ENCODE measurements at regions not wholly inside any gene's neighbourhood (a gene's known extent, or its start where the extent isn't known, plus 50 kb on each side); places are given as distances from the start of the nearest gene placed in this dataset.

DNA sequence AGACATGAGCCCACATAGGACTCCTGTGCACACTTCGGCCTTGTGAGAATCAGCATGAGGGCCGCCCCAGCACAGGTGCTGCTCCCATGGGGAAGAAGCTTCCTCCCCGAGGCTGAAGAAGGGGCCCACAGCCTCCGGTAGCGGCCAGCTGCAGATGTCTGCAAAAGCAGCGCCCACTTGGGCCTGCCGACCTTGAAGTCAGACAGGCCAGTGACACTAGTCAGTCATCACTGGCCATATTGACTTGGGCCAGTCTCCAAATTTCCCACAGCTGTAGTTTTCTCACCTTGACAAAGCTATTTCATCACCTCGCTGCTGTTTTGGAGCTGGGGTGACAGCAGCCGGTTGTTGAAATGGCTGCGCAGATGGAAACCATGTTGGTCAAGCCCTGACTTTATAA, 83.0 kb downstream of the RIPK4 start:
- TF ChIP-seq POLR2AphosphoS5 (IDR thresholded peaks at IDR 0.05; ENCODE audit: low read depth) (no peak), GABPA (IDR thresholded peaks at IDR 0.05; ENCODE audit: low read depth) (no peak), SPI1 (IDR thresholded peaks at IDR 0.05; ENCODE audit: borderline replicate concordance, low read depth) (no peak)
- TF ChIP-seq, protein P1, sequence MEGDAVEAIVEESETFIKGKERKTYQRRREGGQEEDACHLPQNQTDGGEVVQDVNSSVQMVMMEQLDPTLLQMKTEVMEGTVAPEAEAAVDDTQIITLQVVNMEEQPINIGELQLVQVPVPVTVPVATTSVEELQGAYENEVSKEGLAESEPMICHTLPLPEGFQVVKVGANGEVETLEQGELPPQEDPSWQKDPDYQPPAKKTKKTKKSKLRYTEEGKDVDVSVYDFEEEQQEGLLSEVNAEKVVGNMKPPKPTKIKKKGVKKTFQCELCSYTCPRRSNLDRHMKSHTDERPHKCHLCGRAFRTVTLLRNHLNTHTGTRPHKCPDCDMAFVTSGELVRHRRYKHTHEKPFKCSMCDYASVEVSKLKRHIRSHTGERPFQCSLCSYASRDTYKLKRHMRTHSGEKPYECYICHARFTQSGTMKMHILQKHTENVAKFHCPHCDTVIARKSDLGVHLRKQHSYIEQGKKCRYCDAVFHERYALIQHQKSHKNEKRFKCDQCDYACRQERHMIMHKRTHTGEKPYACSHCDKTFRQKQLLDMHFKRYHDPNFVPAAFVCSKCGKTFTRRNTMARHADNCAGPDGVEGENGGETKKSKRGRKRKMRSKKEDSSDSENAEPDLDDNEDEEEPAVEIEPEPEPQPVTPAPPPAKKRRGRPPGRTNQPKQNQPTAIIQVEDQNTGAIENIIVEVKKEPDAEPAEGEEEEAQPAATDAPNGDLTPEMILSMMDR (IDR thresholded peaks at IDR 0.05; ENCODE audit: insufficient read depth, low read length): no peak
- TF ChIP-seq, protein P2, sequence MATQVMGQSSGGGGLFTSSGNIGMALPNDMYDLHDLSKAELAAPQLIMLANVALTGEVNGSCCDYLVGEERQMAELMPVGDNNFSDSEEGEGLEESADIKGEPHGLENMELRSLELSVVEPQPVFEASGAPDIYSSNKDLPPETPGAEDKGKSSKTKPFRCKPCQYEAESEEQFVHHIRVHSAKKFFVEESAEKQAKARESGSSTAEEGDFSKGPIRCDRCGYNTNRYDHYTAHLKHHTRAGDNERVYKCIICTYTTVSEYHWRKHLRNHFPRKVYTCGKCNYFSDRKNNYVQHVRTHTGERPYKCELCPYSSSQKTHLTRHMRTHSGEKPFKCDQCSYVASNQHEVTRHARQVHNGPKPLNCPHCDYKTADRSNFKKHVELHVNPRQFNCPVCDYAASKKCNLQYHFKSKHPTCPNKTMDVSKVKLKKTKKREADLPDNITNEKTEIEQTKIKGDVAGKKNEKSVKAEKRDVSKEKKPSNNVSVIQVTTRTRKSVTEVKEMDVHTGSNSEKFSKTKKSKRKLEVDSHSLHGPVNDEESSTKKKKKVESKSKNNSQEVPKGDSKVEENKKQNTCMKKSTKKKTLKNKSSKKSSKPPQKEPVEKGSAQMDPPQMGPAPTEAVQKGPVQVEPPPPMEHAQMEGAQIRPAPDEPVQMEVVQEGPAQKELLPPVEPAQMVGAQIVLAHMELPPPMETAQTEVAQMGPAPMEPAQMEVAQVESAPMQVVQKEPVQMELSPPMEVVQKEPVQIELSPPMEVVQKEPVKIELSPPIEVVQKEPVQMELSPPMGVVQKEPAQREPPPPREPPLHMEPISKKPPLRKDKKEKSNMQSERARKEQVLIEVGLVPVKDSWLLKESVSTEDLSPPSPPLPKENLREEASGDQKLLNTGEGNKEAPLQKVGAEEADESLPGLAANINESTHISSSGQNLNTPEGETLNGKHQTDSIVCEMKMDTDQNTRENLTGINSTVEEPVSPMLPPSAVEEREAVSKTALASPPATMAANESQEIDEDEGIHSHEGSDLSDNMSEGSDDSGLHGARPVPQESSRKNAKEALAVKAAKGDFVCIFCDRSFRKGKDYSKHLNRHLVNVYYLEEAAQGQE (IDR thresholded peaks at IDR 0.05; ENCODE audit: insufficient replicate concordance, low read depth): no peak
